HG03108 (cell line): ENCODE measurements at regions not wholly inside any gene's neighbourhood (a gene's known extent, or its start where the extent isn't known, plus 50 kb on each side); places are given as distances from the start of the nearest gene placed in this dataset.
"Not testable (repeated sequence)": the region's sequence is repeated elsewhere in the genome, so short reads cannot be mapped to it uniquely, and the experiment has no call there.

Experiments used
- ATAC-seq: cut with Tn5 transposase; IDR thresholded peaks from one replicate; pipeline ENCODE4 v1.9.1; 2021; ENCODE audit warnings: moderate library complexity; ENCODE audit not compliant: unreplicated experiment

DNA sequence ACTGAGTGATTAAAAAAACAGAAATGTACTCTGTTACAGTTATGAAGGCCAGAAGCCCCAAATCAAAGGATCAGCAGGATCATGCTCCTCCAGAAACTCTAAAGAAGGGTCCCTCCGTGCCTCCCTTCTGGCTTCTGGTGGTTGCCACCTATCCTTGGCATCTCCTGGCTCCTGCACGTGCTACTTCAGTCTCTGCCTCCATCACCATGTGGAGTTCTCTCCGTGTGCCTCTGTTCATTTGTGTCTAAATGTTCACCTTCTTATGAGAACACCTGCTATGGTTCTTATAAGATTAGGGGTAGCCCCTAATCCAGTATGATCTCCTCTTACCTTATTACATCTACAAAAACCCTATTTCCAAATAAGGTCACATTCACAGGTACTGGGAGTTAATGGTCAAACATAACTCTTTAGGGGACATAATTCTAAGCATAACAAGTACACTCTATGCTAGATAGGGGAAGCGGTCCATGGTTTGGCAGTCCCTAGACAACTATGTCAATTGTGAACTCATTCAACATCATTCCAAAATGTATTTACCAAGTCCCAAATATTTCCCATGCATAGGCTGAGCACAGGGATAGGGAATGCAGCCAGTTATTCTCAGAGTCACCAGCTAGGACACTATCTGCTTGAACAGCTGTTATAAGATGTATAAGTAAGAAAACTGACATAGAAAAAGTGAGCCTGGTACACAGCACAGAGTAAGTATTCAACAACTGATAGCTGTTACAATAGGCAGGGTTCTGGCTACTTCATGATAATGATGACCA is 295.5 kb upstream of the BOD1L1 start:
- ATAC-seq = no peak

- not testable (repeated sequence) for ATAC-seq
These were observed 297.4 kb upstream of the BOD1L1 start for GRCh38 chr4:13924900-13925299.

DNA sequence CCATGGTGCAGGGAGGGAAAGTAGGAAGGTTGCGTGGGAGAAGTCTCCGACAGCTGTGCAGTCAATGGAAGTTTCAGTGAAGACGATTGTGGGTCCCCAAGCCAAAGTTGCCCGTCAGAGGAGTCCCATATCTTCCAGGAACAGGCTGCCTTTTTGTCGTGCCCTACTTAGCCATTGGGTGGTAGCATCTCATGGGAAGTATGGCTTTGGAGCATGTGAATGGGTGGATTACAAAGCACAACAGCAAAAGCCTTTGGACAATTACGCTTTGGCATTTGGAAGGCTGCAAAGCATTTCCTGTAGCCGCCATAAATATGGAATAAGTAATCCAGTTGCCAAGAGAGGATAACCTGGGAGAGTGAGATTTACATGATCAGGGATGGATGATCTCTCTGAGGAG is 300.7 kb upstream of the BOD1L1 start:
- ATAC-seq = no peak

GRCh38 chr4:13930155-13930554 is 302.6 kb upstream of the BOD1L1 start:
- no peak for ATAC-seq

DNA sequence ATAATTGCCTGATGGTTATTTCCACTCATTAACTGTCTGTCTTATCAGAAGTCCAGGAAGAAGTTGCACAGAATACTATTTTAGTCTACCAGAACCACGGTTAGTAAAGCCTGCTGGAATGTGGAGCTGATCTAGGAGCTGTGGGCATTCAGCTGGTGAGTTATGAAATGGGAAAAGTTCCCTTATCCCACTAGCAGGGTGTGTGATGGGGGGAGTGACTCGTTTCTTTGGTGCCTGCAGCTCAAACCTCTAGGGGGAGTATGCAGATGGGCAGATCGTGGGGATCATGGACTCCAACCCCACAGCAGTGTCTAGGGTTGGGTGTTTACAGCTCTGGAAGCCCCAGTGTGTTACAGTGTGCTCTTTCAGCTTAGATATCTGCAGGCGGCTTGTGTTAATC is 305.7 kb upstream of the BOD1L1 start:
- no peak for ATAC-seq

- ATAC-seq = no peak
These were observed 310.8 kb upstream of the BOD1L1 start for GRCh38 chr4:13938299-13938698.

DNA sequence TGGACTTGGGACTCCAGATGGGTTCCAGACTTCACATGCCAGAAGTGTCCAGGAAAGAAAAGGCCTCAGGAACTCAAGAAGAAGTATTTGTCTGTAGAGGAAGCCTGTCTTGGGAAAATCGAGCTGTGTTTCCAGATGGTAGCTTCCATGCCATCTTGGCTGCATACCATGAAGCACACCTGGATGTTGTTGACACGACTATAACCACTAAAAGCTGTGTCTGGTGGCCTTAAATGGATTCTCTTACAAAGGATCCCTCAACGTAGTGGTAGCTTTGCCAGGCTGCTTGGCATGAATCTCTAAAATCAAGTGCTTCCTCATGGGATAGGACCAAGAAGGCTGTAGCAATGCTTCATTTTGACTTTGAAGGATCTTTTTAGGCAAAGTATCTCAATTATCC is 313.4 kb upstream of the BOD1L1 start:
- no peak for ATAC-seq

DNA sequence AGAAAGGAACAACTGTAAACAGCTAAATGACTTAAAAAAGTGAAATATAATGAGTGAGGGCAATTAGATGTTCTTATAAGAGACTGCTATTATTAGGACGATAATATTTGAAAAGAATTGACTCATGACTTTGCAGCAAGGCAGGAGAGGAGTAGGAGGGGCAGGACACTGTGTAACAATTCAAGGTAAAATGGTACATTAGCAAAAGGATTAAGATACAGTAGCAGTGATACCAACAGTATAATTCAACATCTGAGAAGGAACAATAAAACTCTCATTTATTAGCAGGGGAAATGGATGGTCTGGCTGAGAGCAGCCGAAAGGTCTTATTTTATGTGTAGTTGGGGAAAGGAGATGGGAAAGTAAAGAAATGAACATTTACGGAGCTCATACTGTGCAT is 315.5 kb upstream of the BOD1L1 start:
- ATAC-seq = no peak

GRCh38 chr4:13944095-13944511 is 316.6 kb upstream of the BOD1L1 start:
- no peak for ATAC-seq

GRCh38 chr4:13947921-13948320 is 320.4 kb upstream of the BOD1L1 start:
- no peak for ATAC-seq

DNA sequence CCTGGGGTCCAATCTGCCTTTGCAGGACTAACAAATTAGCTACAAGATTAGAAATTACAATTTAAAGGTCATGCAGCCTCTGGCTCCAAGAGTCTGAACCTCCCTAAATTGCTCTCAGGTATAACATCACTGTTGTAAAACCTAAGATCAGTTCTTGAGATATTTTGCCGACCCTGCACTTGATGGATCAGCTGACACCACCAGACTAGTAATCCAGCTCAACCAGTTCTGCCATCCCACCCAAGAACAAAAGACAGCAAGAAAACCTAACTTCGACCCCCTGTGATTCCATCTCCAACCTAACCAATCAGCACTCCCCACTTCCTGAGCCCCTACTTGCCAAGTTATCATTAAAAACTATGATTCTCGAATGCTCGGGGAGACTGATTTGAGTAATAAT is 323.0 kb upstream of the BOD1L1 start:
- no peak for ATAC-seq

DNA sequence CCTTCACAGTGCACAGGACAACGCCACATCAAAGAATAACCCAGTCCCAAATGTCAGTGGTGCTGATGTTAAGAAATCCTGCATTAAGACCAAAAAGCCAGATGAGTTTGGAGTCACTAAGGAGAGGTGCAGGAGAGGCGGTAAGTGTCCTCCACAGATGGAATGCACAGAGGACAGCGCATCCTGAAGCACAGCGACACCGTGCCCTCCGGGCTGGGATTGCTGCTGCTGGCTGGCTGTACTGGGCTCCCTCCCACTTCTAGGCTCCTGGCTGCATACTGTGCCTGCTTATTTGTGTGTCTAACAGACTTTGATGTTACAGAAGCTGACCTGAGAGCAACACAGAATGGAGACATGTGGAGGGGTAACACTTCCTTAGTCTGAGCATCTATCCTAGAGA is 325.6 kb upstream of the BOD1L1 start:
- no peak for ATAC-seq

DNA sequence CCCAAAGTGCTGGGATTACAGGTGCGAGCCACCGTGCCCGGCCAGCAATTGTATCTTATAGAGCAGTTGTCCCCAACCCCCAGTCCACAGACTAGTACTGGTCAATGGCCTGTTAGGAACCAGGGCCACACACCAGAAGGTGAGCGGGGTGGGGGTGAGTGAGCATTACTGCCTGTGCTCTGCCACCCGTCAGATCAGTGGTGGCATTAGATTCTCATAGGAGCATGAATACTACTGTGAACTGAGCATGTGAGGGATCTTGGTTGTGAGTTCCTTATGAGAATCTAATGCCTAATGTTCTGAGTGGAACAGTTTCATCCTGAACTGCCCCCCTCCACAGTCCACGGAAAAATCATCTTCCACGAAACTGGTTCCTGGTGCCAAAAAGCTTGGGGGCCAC is 328.0 kb upstream of the BOD1L1 start:
- ATAC-seq = no peak

GRCh38 chr4:13956947-13957346 is 329.4 kb upstream of the BOD1L1 start:
- no peak for ATAC-seq

GRCh38 chr4:13957871-13958270 is 330.3 kb upstream of the BOD1L1 start:
- no peak for ATAC-seq

DNA sequence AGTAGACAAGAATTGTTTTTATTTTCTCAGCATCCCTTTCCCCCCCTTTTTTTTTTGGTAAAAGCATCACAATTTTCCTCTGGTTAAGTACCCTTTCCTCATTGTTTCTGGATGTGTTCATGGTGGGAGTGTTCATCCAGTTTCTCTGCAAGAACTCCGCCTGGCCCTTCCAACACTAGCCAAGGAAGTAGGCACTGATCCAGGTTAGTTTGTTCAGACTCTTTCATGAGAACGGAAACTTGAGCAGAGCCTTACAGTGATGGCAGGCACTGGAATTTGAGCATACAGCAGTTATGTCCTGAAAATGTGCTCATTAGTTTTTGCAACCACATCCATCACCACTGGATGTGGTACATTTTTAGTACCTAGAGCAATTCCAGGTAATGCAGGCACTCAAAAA is 336.1 kb upstream of the BOD1L1 start:
- ATAC-seq = no peak

GRCh38 chr4:13966231-13967195 is 339.0 kb upstream of the BOD1L1 start:
- ATAC-seq = no peak

GRCh38 chr4:13968723-13969122 is 341.2 kb upstream of the BOD1L1 start:
- ATAC-seq = no peak

DNA sequence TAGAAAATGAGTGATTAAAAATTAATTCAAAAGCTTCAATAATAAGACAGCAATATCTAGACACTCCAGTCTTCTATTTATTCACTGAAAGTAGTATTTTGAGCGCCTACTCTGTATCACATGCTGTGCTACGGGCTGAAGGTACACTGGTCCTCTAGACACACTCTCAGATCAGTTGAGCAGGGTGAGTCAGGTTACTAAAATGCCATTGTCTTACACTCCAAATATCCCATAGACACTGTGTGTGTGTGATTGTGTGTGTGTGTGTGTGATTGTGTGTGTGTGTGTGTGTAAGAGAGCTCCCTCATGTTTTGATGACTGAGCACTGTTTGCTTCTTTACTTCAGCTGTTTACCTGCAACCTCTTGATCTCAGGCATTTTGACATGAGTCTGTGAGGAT is 342.8 kb upstream of the BOD1L1 start:
- no peak for ATAC-seq

- ATAC-seq = no peak
These were observed 350.2 kb upstream of the BOD1L1 start for GRCh38 chr4:13977746-13978145.

DNA sequence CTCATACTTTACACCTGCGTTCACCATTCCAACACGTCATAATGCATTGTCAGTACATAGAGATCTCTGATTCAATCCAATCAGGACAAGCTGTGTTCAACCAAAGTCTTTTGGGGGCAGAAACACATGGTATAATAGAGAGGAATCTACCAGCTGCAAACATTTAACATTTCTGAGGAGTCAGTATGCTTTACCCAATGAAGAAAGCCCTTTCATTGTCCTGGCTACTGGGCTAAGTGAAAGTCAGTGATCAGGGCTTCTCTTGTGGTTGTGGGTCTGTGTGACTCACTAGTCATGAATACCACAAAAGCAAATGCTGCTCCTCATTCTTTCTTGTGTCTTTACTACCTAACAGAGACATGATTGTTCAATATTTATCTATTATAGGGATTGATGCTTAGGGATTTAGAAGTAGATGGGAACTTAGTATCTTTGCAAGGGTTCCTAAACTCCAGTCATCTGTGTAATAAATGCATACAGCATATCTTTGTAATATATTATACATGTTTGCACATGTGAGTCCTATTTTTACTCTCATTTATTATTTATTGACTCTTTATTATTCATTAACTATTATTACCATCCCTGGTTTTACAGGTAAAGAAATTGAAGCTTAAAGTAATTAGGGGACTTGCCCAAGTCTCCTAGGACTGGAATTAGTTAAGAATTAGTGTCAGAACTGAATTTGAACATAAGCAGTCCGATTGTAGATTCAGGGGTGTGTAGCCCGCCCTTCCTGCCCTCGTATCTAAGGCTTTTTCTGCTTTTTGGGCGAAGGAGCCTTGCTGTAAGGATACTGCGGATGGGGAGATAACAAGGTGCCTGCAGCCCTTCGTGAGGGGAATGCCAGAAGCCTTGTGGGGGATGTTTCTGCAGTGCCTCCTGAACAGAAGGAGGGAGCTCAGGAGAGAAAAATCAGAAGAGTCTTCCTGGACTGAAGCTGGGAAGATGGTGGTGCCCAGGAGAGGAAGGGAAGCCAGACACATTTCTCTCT is 353.1 kb upstream of the BOD1L1 start:
- ATAC-seq = peak; percentile 66
